Testis (tissue), 2 donors: ENCODE measurements at regions not wholly inside any gene's neighbourhood (a gene's known extent, or its start where the extent isn't known, plus 50 kb on each side); places are given as distances from the start of the nearest gene placed in this dataset.

Experiments
- DNase-seq: peaks from one replicate; pipeline ENCODE4 v3.0.0-alpha.2; 2019
- H3K27ac ChIP-seq, 2 donors: fragments of 200-600 bp; sonication (generic); one replicate each; pipeline ENCODE4 v1.5.1; 2019
- H3K27me3 ChIP-seq: fragments of 200-600 bp; sonication (generic); one replicate; pipeline ENCODE4 v1.5.1; 2019
- H3K36me3 ChIP-seq: fragments of 200-600 bp; sonication (generic); one replicate; pipeline ENCODE4 v1.5.1; 2017; ENCODE audit warnings: low read depth; ENCODE audit errors: missing control alignments
- H3K4me1 ChIP-seq: fragments of 200-600 bp; sonication (generic); one replicate; pipeline ENCODE4 v1.5.1; 2019
- H3K4me3 ChIP-seq, 2 donors: fragments of 200-600 bp; sonication (generic); one replicate each; pipeline ENCODE4 v1.5.1; 2017 to 2019
- H3K9me3 ChIP-seq: fragments of 200-600 bp; sonication (generic); one replicate; pipeline ENCODE4 v1.5.1; 2017
- CTCF ChIP-seq, 3 experiments: fragments of 450-650 bp in 2 of 3; fragments of 200-600 bp in 1 of 3; sonication (generic) in 1 of 3; IDR thresholded peaks; one replicate each; pipeline ENCODE4 v1.5.1; 2016 to 2019; ENCODE audit warnings: antibody characterized with exemption in 3 of 3, mild to moderate bottlenecking in 2 of 3, moderate library complexity in 1 of 3
- POLR2A ChIP-seq: fragments of 450-650 bp; IDR thresholded peaks from one replicate; pipeline ENCODE4 v1.6.1; 2017; ENCODE audit warnings: antibody characterized with exemption, mild to moderate bottlenecking, moderate library complexity
- WGBS, 2 donors: methylation state at CpG; one replicate each; pipeline ENCODE4 v1.1.5; 2018; 5-methylcytosine and 5-hydroxymethylcytosine counted together
- intact Hi-C: fragments of 100-400 bp; cut with DNase I; formaldehyde crosslinking; loops from one replicate; pipeline ENCODE4 v1.15.1; 2023; ENCODE audit warnings: low total_unique reads

GRCh38 chr14:37787879-37788494, 192.6 kb downstream of the TTC6 start:
- TF ChIP-seq POLR2A (no peak), CTCF (IDR thresholded peaks at IDR 0.05) (no peak)
- H3K4me1 ChIP-seq: no peaks in the 10 kb centered on the region
- no peak overlapping the region for H3K4me3 ChIP-seq
- H3K9me3 ChIP-seq: no peaks in the 10 kb centered on the region
- no peaks in the 10 kb centered on the region for H3K27me3 ChIP-seq
- no peaks in the 10 kb centered on the region for H3K36me3 ChIP-seq
- intact Hi-C loops: no loop called here
- no peak overlapping the region for H3K27ac ChIP-seq
- DNase-seq: no peak

GRCh38 chr14:37791384-37792036, 196.1 kb downstream of the TTC6 start:
- Histone ChIP-seq H3K27ac (no peak overlapping the region), H3K36me3 (no peaks in the 10 kb centered on the region), H3K9me3 (no peaks in the 10 kb centered on the region), H3K27me3 (no peaks in the 10 kb centered on the region), H3K4me3 (no peak overlapping the region), H3K4me1 (no peaks in the 10 kb centered on the region)
- intact Hi-C loops: no loop called here
- 81 to 83% methylated on average over 3 of the region's 3 CpGs for WGBS, 2 donors
- TF ChIP-seq POLR2A: no peak
- TF ChIP-seq CTCF (IDR thresholded peaks at IDR 0.05): no peak
- DNase-seq: no peak

- no peak overlapping the region for H3K4me3 ChIP-seq
- WGBS, 2 donors: 91 to 92% methylated on average over 4 of the region's 4 CpGs
- no peaks in the 10 kb centered on the region for H3K4me1 ChIP-seq
- no peak for DNase-seq
- H3K27ac ChIP-seq: no peak overlapping the region
- H3K36me3 ChIP-seq: no peaks in the 10 kb centered on the region
- H3K9me3 ChIP-seq: no peaks in the 10 kb centered on the region
- intact Hi-C loops: no loop called here
- TF ChIP-seq POLR2A: no peak
- TF ChIP-seq CTCF (IDR thresholded peaks at IDR 0.05): no peak
- no peaks in the 10 kb centered on the region for H3K27me3 ChIP-seq
Observed at GRCh38 chr14:37792124-37792523, 196.7 kb downstream of the TTC6 start.

- Histone ChIP-seq H3K27ac (no peak overlapping the region), H3K9me3 (no peaks in the 10 kb centered on the region), H3K36me3 (no peaks in the 10 kb centered on the region), H3K27me3 (no peaks in the 10 kb centered on the region), H3K4me1 (no peaks in the 10 kb centered on the region), H3K4me3 (no peak overlapping the region)
- no peak for TF ChIP-seq CTCF (IDR thresholded peaks at IDR 0.05)
- no peak for TF ChIP-seq POLR2A
- 72 to 93% methylated on average over 4 of the region's 4 CpGs for WGBS, 2 donors
- DNase-seq: no peak
- intact Hi-C loops: no loop called here
Observed at GRCh38 chr14:37796703-37797416, 201.4 kb downstream of the TTC6 start.
